ENCODE measurements at regions not wholly inside any gene's neighbourhood (a gene's known extent, or its start where the extent isn't known, plus 50 kb on each side); places are given as distances from the start of the nearest gene placed in this dataset.

- POLR2A ChIA-PET = no interaction called here
Observed at GRCh38 chr13:85405316-85405897, 393.8 kb downstream of the SLITRK6 start.

More at GRCh38 chr13:85405316-85405897, 393.8 kb downstream of the SLITRK6 start:
- H3K4me3 ChIP-seq (replicated peaks in 1 of 2; ENCODE audit: low read depth in 1 of 2, low read length in 2 of 2) = no peak overlapping the region
- no TSS peak for BruUV-seq (replicated peaks)
- no peaks in the 10 kb centered on the region for H3K36me3 ChIP-seq (ENCODE audit: control insufficient read depth in 1 of 2, insufficient read depth in 2 of 2, low read length in 2 of 2)
- TF ChIP-seq SRF (IDR thresholded peaks at IDR 0.05; ENCODE audit: low read depth) = no peak
- TF ChIP-seq ATF3 (IDR thresholded peaks at IDR 0.05) = no peak
- TF ChIP-seq REST (IDR thresholded peaks at IDR 0.05; ENCODE audit: low read depth) = no peak
- TF ChIP-seq SP1 (IDR thresholded peaks at IDR 0.05; ENCODE audit: low read depth) = no peak
- no peak for TF ChIP-seq CTCF (IDR thresholded peaks at IDR 0.05 in 2 of 3, conservative IDR thresholded peaks at IDR 0.05 in 1 of 3; ENCODE audit: borderline replicate concordance in 1 of 3, insufficient read depth in 1 of 3, low read depth in 2 of 3, low read length in 2 of 3)
- no peak for TF ChIP-seq FOSL1 (IDR thresholded peaks at IDR 0.05; ENCODE audit: low read depth)
- TF ChIP-seq SIN3A (IDR thresholded peaks at IDR 0.05; ENCODE audit: low read depth) = no peak
- TF ChIP-seq EGR1 (IDR thresholded peaks at IDR 0.05; ENCODE audit: low read depth) = no peak
- TF ChIP-seq ZBTB33 (IDR thresholded peaks at IDR 0.05; ENCODE audit: extremely low read depth, insufficient replicate concordance, low read length) = no peak
- TF ChIP-seq ZFX (IDR thresholded peaks at IDR 0.05) = no peak
- no peak for TF ChIP-seq EZH2 (IDR thresholded peaks at IDR 0.05)
- H3K9me3 ChIP-seq (ENCODE audit: control insufficient read depth in 1 of 2, insufficient read depth in 1 of 2, low read depth in 1 of 2, low read length in 2 of 2) = peaks cover 0 to 3% of the 10 kb centered on the region in 2 experiments; a peak in 2 of 4 replicates
- no peak overlapping the region for H3K4me2 ChIP-seq (ENCODE audit: low read length)
- no peaks in the 10 kb centered on the region for H3K4me1 ChIP-seq (ENCODE audit: control insufficient read depth in 1 of 2, insufficient read depth in 2 of 2, low read length in 2 of 2)
- H3K9me2 ChIP-seq (ENCODE audit: insufficient read depth) = no peaks in the 10 kb centered on the region
- ChIA-PET RAD21 (ENCODE audit: low non-redundant PET in 1 of 2, low total read pairs in 2 of 2, uncharacterized antibody in 2 of 2, unreplicated experiment in 2 of 2) (no interaction called here), CTCF (no interaction called here)
- H4K20me1 ChIP-seq (ENCODE audit: insufficient read depth) = no peaks in the 10 kb centered on the region
- H3K9ac ChIP-seq (ENCODE audit: low read length) = no peak overlapping the region
- H3K27me3 ChIP-seq (ENCODE audit: insufficient read depth, low read length) = no peaks in the 10 kb centered on the region
- intact Hi-C loops (cut with micrococcal nuclease) = no loop called here
- H3K27ac ChIP-seq (ENCODE audit: low read depth, low read length) = no peak overlapping the region
- no peaks in the 10 kb centered on the region for H3K79me2 ChIP-seq (ENCODE audit: insufficient read depth, low read length)
- no peak for ATAC-seq
- H2AFZ ChIP-seq (ENCODE audit: low read depth, low read length, poor library complexity, severe bottlenecking) = no peak overlapping the region
- no peak for DNase-seq (ENCODE audit: low read depth, low spot score)

All from HCT116 (cell line).